ENCODE measurements at regions not wholly inside any gene's neighbourhood (a gene's known extent, or its start where the extent isn't known, plus 50 kb on each side); places are given as distances from the start of the nearest gene placed in this dataset.

DNA sequence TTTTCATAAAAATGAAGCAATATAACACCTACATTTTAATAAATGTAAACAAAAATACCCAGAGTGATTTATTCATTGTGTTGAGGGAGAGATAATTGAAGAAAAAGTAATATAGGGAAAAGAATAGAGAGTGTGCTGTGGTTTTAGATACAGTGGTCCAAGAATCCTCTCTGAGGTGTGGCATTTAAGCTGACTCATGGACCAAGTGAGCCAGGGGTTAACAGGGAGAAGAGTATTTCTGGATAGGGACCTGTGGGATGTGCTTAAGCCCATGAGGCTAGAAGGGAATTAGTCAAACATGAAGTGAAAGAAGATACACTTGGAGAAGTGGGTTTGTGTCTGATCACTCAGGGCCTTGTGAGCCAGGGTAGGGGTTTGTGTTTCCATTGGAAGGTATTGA lies 680.7 kb upstream of the GRM7 start:
- TF ChIP-seq, protein P1, sequence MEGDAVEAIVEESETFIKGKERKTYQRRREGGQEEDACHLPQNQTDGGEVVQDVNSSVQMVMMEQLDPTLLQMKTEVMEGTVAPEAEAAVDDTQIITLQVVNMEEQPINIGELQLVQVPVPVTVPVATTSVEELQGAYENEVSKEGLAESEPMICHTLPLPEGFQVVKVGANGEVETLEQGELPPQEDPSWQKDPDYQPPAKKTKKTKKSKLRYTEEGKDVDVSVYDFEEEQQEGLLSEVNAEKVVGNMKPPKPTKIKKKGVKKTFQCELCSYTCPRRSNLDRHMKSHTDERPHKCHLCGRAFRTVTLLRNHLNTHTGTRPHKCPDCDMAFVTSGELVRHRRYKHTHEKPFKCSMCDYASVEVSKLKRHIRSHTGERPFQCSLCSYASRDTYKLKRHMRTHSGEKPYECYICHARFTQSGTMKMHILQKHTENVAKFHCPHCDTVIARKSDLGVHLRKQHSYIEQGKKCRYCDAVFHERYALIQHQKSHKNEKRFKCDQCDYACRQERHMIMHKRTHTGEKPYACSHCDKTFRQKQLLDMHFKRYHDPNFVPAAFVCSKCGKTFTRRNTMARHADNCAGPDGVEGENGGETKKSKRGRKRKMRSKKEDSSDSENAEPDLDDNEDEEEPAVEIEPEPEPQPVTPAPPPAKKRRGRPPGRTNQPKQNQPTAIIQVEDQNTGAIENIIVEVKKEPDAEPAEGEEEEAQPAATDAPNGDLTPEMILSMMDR (IDR thresholded peaks at IDR 0.05; ENCODE audit: borderline replicate concordance, extremely low read depth, insufficient read depth), result no peak
- no peak overlapping the region for H3K27ac ChIP-seq (ENCODE audit: low read depth in 2 of 2, low read length in 2 of 2)
- H3K4me3 ChIP-seq (ENCODE audit: low read length in 3 of 3), result no peak overlapping the region
- DNase-seq, result no peak
- no peaks in the 10 kb centered on the region for H3K4me1 ChIP-seq (ENCODE audit: control insufficient read depth in 2 of 3, insufficient read depth in 2 of 3, low read depth in 1 of 3, low read length in 3 of 3)
- intact Hi-C loops (cut with DNase I), result no loop called here
- no peaks in the 10 kb centered on the region for H3K9me3 ChIP-seq (ENCODE audit: control insufficient read depth in 2 of 3, insufficient read depth in 1 of 3, low read length in 3 of 3)
- no peaks in the 10 kb centered on the region for H3K27me3 ChIP-seq (ENCODE audit: control insufficient read depth, insufficient read depth, low read length)
- no peaks in the 10 kb centered on the region for H3K36me3 ChIP-seq (ENCODE audit: control insufficient read depth in 2 of 3, insufficient read depth in 3 of 3, low read length in 3 of 3)
- no peak overlapping the region for H3K9ac ChIP-seq (ENCODE audit: low read length in 3 of 3)
- FAIRE-seq, result no peak

DNA sequence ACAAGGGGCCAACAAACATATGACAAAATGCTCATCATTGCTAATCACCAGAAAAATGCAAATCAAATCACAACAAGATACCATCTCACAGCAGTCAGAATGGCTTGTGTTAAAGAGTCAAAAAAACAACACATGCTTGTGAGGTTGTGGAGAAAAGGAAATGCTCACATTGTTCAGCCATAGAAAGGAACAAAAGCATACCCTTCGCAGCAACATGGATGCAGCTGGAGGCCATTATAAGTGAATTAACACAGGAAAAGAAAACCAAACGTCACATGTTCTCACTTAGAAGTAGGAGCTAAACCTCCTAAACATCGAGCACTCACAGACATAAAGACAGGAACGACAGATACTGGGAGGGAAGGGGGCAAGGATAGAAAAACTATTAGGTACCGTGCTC lies 678.4 kb upstream of the GRM7 start:
- no peak overlapping the region for H3K9ac ChIP-seq (ENCODE audit: low read length in 3 of 3)
- no peak overlapping the region for H3K4me3 ChIP-seq (ENCODE audit: low read length in 3 of 3)
- H3K4me1 ChIP-seq (ENCODE audit: control insufficient read depth in 2 of 3, insufficient read depth in 2 of 3, low read depth in 1 of 3, low read length in 3 of 3), result no peaks in the 10 kb centered on the region
- TF ChIP-seq, protein P1 (IDR thresholded peaks at IDR 0.05; ENCODE audit: borderline replicate concordance, extremely low read depth, insufficient read depth), result no peak
- intact Hi-C loops (cut with DNase I), result no loop called here
- H3K27me3 ChIP-seq (ENCODE audit: control insufficient read depth, insufficient read depth, low read length), result no peaks in the 10 kb centered on the region
- no peak overlapping the region for H3K27ac ChIP-seq (ENCODE audit: low read depth in 2 of 2, low read length in 2 of 2)
- H3K9me3 ChIP-seq (ENCODE audit: control insufficient read depth in 2 of 3, insufficient read depth in 1 of 3, low read length in 3 of 3), result no peaks in the 10 kb centered on the region
- no peaks in the 10 kb centered on the region for H3K36me3 ChIP-seq (ENCODE audit: control insufficient read depth in 2 of 3, insufficient read depth in 3 of 3, low read length in 3 of 3)
- DNase-seq, result no peak
- FAIRE-seq, result no peak

DNA sequence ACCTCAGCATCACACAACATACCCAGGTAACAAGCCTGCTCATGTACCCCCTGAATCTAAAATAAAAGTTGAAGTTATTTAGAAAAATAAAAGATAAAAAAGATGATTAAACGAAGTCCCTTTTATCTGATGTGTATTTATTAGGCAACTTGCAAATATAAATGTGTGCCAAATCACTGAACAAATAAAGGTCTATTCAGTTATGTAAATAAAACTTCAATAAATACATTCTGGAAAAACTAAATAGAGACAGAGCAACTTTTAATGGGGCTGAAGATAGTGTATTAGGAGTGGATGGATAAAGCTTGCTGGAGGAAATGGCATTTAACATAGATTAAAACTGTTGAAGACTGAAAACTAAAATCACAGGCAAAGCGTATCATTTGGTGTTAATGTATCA lies 678.0 kb upstream of the GRM7 start:
- no peaks in the 10 kb centered on the region for H3K4me1 ChIP-seq (ENCODE audit: control insufficient read depth in 2 of 3, insufficient read depth in 2 of 3, low read depth in 1 of 3, low read length in 3 of 3)
- no peaks in the 10 kb centered on the region for H3K36me3 ChIP-seq (ENCODE audit: control insufficient read depth in 2 of 3, insufficient read depth in 3 of 3, low read length in 3 of 3)
- H3K27me3 ChIP-seq (ENCODE audit: control insufficient read depth, insufficient read depth, low read length), result no peaks in the 10 kb centered on the region
- H3K4me3 ChIP-seq (ENCODE audit: low read length in 3 of 3), result no peak overlapping the region
- intact Hi-C loops (cut with DNase I), result no loop called here
- TF ChIP-seq, protein P1 (IDR thresholded peaks at IDR 0.05; ENCODE audit: borderline replicate concordance, extremely low read depth, insufficient read depth), result no peak
- H3K27ac ChIP-seq (ENCODE audit: low read depth in 2 of 2, low read length in 2 of 2), result no peak overlapping the region
- FAIRE-seq (no peak), DNase-seq (no peak)
- no peak overlapping the region for H3K9ac ChIP-seq (ENCODE audit: low read length in 3 of 3)
- H3K9me3 ChIP-seq (ENCODE audit: control insufficient read depth in 2 of 3, insufficient read depth in 1 of 3, low read length in 3 of 3), result no peaks in the 10 kb centered on the region

DNA sequence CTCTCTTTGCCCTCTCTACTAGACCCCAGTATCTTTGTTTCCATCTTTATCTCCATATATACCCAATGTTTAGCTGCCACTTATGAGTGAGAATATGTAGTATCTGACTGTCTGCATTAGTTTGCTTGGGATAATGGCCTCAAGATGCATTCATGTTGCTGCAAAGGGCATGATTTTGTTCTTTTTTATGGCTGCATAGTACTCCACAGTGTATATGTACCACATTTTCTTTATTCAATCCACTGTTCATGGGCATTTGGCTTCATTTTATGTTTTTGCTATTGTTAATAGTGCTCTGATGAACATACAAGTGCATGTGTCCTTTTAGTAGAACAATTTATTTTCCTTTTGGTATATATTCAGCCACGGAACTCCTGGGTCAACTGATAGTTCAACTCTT lies 671.5 kb upstream of the GRM7 start:
- intact Hi-C loops (cut with DNase I), result no loop called here
- Histone ChIP-seq H3K27ac (ENCODE audit: low read depth in 2 of 2, low read length in 2 of 2) (no peak overlapping the region), H3K4me3 (ENCODE audit: low read length in 3 of 3) (no peak overlapping the region), H3K9ac (ENCODE audit: low read length in 3 of 3) (no peak overlapping the region), H3K36me3 (ENCODE audit: control insufficient read depth in 2 of 3, insufficient read depth in 3 of 3, low read length in 3 of 3) (no peaks in the 10 kb centered on the region), H3K9me3 (ENCODE audit: control insufficient read depth in 2 of 3, insufficient read depth in 1 of 3, low read length in 3 of 3) (no peaks in the 10 kb centered on the region), H3K27me3 (ENCODE audit: control insufficient read depth, insufficient read depth, low read length) (no peaks in the 10 kb centered on the region), H3K4me1 (ENCODE audit: control insufficient read depth in 2 of 3, insufficient read depth in 2 of 3, low read depth in 1 of 3, low read length in 3 of 3) (no peaks in the 10 kb centered on the region)
- no peak for DNase-seq
- TF ChIP-seq, protein P1 (IDR thresholded peaks at IDR 0.05; ENCODE audit: borderline replicate concordance, extremely low read depth, insufficient read depth), result no peak
- no peak for FAIRE-seq

Measured in kidney (tissue), 13 donors.